SU-DHL-6 (cell line): ENCODE measurements at regions not wholly inside any gene's neighbourhood (a gene's known extent, or its start where the extent isn't known, plus 50 kb on each side); places are given as distances from the start of the nearest gene placed in this dataset.

Source experiments
- CTCF ChIP-seq: fragments of 200-600 bp; sonication (generic); IDR thresholded peaks from one replicate; pipeline ENCODE4 v1.5.1; 2017; ENCODE audit warnings: antibody characterized with exemption, mild to moderate bottlenecking, low read length, moderate library complexity; ENCODE audit not compliant: insufficient read depth, poor library complexity, severe bottlenecking
- EZH2phosphoT487 ChIP-seq: fragments of 200-600 bp; sonication (generic), shearing (Covaris generic); conservative IDR thresholded peaks from 2 replicates; pipeline ENCODE4 v1.6.1; 2018; ENCODE audit warnings: mild to moderate bottlenecking, antibody characterized with exemption, low read length, moderate library complexity, mixed read lengths

- TF ChIP-seq EZH2phosphoT487 = no peak
- no peak for TF ChIP-seq CTCF
Measured at GRCh38 chr11:27263046-27263445, 100.0 kb downstream of the CCDC34 start.
